NCI-H2029 (cell line): ENCODE measurements at regions not wholly inside any gene's neighbourhood (a gene's known extent, or its start where the extent isn't known, plus 50 kb on each side); places are given as distances from the start of the nearest gene placed in this dataset.
"Not testable (repeated sequence)": the region's sequence is repeated elsewhere in the genome, so short reads cannot be mapped to it uniquely, and the experiment has no call there.

Source experiments
- DNase-seq: peaks from one replicate; lab custom pipeline; 2025; lab: John Stamatoyannopoulos, UW

GRCh38 chr16:24624102-24624501 is 84.7 kb downstream of the RBBP6 start:
- no peak for DNase-seq

GRCh38 chr16:24626256-24626655 is 86.9 kb downstream of the RBBP6 start:
- no peak for DNase-seq

GRCh38 chr16:24634919-24635318 is 94.5 kb upstream of the TNRC6A start:
- no peak for DNase-seq

- peak; percentile 38 for DNase-seq
Measured at GRCh38 chr16:24635900-24636610, 93.4 kb upstream of the TNRC6A start.

- DNase-seq, result no peak
Measured at GRCh38 chr16:24639769-24640168, 89.7 kb upstream of the TNRC6A start.

GRCh38 chr16:24643489-24643888 is 86.0 kb upstream of the TNRC6A start:
- no peak for DNase-seq

- no peak for DNase-seq
Measured at GRCh38 chr16:24645739-24646645, 83.5 kb upstream of the TNRC6A start.

- DNase-seq, result no peak
Measured at GRCh38 chr16:24646646-24646995, 82.8 kb upstream of the TNRC6A start.

- DNase-seq, result no peak
Measured at GRCh38 chr16:24652209-24652712, 77.2 kb upstream of the TNRC6A start.

GRCh38 chr16:24652803-24653202 is 76.6 kb upstream of the TNRC6A start:
- no peak for DNase-seq

- DNase-seq, result no peak
Measured at GRCh38 chr16:24653725-24654124, 75.7 kb upstream of the TNRC6A start.

- DNase-seq, result not testable (repeated sequence)
Measured at GRCh38 chr16:24665942-24666341, 63.5 kb upstream of the TNRC6A start.

GRCh38 chr16:24667244-24667764 is 62.1 kb upstream of the TNRC6A start:
- no peak for DNase-seq

- DNase-seq, result no peak
Measured at GRCh38 chr16:24668481-24669061, 60.9 kb upstream of the TNRC6A start.

- DNase-seq, result peak; percentile 10
Measured at GRCh38 chr16:24670623-24671454, 58.6 kb upstream of the TNRC6A start.

GRCh38 chr16:24671455-24671954 is 57.9 kb upstream of the TNRC6A start:
- no peak for DNase-seq

GRCh38 chr16:24673155-24673554 is 56.3 kb upstream of the TNRC6A start:
- no peak for DNase-seq

- no peak for DNase-seq
Measured at GRCh38 chr16:24674877-24675276, 54.6 kb upstream of the TNRC6A start.

GRCh38 chr16:24677388-24677787 is 52.1 kb upstream of the TNRC6A start:
- DNase-seq, result no peak
